ENCODE measurements at regions not wholly inside any gene's neighbourhood (a gene's known extent, or its start where the extent isn't known, plus 50 kb on each side); places are given as distances from the start of the nearest gene placed in this dataset.

DNA sequence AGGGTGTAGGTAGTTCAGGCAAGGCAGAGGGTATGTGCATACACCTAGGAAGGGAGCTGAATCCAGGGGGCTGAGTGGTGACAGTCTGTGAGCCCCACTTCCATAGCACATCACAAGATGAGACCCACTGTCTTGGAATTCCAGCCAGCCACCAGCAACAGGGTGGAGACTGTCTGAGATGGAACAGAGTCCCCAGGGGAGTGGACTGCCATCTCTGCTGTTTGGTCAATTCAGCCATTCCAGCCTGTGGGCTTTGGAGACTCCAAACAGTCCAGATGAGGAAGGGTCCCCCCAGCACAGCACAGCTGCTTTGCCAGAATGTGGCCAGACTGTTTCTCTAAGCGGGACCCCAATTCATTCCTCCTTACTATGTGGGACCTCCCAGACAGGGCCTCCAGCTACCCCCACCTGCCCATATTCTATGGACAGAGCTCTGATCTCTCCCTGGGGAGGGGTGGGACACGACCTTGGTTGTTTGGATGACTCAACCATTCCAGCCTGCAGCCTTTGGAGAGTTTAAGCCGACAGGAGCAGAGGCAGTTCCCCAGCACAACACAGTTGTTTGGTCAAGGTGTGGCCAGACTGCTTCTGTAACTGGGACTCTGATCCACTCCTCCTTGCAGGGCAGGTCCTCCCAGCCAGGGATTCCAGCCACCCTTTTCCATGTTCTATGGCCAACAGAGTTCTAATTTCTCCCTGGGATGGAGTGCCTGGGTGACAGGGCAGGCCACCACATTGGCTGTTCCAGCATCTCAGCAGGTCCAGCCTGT is 178.0 kb downstream of the RND3 start:
- no peak for DNase-seq

DNA sequence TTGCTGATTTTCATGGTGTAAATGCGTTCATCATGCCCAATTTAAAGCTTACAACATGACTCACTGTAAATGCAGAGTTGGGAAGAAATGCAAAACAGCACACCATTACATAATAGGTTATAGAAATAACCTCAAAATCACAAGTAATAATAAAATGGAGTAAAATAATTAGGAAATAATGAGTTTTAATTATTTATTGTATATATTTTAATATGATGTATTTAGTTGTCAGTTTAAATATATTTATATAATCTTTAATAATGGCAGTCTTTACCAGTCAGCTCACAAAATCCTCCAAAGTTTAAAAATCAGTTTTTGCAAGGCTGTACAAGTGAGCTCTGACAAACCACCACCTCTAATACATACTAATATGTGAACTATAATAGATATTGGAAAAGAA is 180.2 kb downstream of the RND3 start:
- no peak for DNase-seq

DNA sequence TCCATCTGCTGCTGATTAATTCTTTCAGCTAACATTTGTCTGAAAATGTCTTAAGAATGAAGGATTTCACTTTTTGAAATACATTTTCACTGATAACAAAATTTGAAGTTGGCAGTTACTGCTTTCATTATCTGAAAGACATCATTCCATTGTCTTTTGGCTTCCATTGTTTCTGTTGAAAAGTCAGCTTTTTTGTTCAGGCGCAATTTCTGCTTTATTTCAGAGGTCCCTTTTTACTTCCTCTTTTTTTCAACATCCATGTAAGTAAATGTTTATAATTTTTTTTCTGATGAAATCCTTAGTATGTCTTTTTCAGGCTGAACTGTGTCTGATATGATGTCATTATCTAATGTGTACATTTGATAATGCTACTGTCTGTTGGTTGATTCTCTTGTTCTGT is 184.2 kb downstream of the RND3 start:
- DNase-seq: no peak

GRCh38 chr2:150298571-150299305 is 188.7 kb downstream of the RND3 start:
- no peak for DNase-seq

DNA sequence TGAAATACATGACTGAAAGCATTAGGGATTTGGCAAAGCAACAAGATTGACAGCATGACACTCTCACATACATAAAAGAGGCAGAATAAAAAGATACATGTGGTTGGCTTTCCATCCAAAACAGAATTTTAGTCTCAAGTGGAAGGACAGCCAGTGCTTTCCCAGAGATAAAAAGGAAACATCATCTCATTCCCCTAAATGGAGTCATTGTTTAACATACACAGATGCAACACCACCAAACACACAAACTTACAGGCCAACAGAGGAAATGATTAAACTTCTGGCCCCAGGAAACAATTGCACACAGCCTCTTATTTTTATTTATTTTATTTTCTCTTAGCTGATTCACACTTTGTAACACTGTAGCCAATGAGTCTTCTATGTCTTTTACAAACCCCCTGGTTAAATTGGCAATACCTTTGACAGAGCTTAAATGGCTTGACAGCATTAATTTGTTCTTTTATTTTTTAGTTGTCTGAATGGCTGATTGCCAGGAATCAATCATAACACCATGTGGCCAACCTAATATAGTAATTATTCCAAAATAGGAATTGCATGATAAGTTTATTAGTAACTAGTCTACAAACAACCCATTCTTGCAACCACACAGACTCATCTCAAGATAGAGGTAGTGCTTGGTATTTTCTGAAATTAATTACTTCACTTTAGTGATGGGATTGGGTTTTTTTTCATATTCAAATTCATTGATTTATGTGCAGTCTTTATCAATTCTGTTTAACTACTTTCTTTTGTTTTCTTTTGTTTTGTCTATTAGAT is 190.5 kb downstream of the RND3 start:
- DNase-seq: no peak

GRCh38 chr2:150295544-150295943 is 191.9 kb downstream of the RND3 start:
- DNase-seq: no peak

DNA sequence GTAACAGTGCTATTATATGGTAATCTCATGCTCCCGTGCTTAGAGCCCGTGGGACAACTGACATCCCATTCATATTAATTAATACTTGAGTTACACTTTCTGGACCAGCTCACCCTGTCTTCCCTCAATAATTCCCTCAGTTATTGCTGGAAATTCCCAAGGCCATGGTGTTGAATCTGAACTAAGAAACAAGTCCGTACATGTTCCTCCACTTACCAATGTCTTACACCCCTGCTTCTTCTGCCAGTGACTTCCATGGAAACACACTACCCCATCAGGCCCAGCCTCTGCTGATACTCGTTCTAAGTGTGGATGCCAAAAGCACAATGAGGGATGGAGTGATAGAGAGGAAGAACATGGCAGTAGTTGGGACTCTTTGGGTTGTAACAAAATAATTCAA is 193.7 kb downstream of the RND3 start:
- no peak for DNase-seq

- DNase-seq: no peak
Observed at GRCh38 chr2:150292807-150293206, 194.7 kb downstream of the RND3 start.

- DNase-seq: no peak
Observed at GRCh38 chr2:150292192-150292591, 195.3 kb downstream of the RND3 start.

DNA sequence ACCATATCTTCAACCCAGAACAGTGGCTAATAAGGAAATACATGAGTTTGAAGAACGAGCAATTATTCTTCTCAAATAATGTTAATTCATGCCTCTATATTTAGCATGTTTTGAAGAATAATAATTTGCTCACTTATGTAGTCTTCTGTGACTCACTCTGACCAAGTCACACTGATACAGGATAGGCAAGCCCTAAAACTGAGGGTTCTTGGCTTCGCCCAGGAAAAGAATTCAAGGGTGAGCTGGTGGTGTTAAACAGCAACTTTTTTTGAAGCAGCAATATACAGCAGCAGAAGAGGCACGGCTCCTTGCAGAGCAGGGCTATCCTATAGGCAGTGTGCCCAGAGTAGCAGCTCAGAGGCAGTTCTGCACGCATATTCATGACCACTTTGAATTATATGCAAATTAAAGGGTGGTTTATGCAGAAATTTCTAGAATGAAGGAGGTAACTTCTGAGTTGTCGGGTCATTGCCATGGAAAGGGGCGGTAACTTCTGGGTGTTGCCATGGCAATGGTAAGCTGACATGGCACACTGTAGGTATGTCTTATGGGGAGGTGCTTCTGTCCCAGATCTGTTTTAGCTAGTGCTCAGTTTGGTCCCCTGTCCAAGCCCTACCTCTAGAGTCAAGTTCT is 200.6 kb downstream of the RND3 start:
- DNase-seq: no peak

- no peak for DNase-seq
Observed at GRCh38 chr2:150284116-150284515, 203.4 kb downstream of the RND3 start.

GRCh38 chr2:150282771-150283371 is 204.6 kb downstream of the RND3 start:
- DNase-seq: no peak

- peak; percentile 50 for DNase-seq
Observed at GRCh38 chr2:150282357-150282756, 205.1 kb downstream of the RND3 start.

GRCh38 chr2:150280231-150280630 is 207.2 kb downstream of the RND3 start:
- no peak for DNase-seq

- no peak for DNase-seq
Observed at GRCh38 chr2:150279686-150280085, 207.8 kb downstream of the RND3 start.

- DNase-seq: no peak
Observed at GRCh38 chr2:150276737-150277136, 210.7 kb downstream of the RND3 start.

DNA sequence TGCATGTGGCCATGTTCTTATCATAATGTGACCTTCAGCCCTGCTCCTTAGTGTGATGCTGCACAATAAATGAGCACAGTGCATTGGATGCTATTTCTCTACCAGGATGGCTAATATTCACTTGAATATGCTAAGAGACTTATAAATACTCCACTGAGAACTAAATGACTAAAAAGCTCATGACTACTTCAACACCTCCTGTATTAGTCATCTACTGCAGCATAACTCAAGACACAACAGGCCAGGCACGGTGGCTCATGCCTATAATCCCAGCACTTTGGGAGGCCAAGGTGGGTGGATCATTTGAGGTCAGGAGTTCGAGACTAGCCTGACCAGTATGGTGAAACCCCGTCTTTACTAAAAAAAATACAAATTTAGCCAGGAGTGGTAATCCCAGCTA is 213.4 kb downstream of the RND3 start:
- no peak for DNase-seq

DNA sequence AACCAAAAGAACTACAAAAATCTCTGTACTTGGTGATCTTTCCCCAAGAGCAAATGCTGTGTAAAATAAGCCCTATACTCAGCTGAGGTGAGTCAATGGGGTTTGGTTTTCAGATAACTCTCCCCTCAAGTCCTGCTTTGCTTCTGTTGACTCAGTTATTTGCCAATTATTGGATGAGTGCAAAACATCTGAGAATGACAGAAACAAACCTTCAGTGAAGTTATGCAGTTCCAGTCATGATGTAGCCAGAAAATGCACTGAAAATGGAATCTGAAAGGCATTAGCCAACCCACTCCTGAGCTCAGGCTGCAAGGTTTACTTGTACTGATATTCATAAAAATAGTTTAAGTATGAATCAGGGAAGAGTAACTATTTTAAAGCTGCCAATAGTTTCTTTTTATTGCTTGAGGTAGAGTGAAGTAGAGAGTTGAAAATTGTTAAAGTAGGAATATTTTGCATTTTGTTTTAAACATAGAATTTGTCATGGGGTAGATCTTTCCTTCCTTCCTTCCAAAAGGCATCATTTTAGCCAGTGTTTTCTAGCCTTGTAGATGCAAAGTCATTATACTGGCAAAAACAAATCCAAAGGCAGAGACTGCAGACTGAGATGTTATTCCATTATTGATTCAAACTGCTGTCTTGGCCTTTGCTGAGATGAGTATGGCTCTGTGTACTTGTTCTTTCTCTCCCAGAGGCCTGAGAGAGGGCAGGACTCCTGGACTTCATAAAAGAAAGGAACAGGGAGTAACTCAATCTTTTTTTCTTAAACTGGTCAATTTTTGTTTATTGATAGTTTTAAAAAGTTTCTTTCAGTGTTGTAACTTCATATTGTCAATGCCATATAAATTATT is 215.3 kb downstream of the RND3 start:
- no peak for DNase-seq

GRCh38 chr2:150267651-150268415 is 219.6 kb downstream of the RND3 start:
- DNase-seq: no peak

- no peak for DNase-seq
Observed at GRCh38 chr2:150266931-150267330, 220.5 kb downstream of the RND3 start.

- no peak for DNase-seq
Observed at GRCh38 chr2:150264442-150264841, 223.0 kb downstream of the RND3 start.

Data from left hindlimb (tissue), 1 donor.